Thymus (tissue), 11 donors: ENCODE measurements at regions not wholly inside any gene's neighbourhood (a gene's known extent, or its start where the extent isn't known, plus 50 kb on each side); places are given as distances from the start of the nearest gene placed in this dataset.

Source experiments
- DNase-seq, 9 donors: peaks; one replicate each; pipeline ENCODE4 v3.0.0-alpha.2; 2013; ENCODE audit warnings: low spot score in 9 of 9, low read depth in 6 of 9, missing footprints in 1 of 9
- H3K27ac ChIP-seq, 2 donors: one replicate each; pipeline ENCODE4 v1.5.1; 2013; ENCODE audit warnings: control low read depth in 1 of 2, low read depth in 1 of 2, low read length in 1 of 2, mild to moderate bottlenecking in 1 of 2, moderate library complexity in 1 of 2
- H3K27me3 ChIP-seq, 2 donors: one replicate each; pipeline ENCODE4 v1.5.1; 2013; ENCODE audit warnings: low read length in 1 of 2; ENCODE audit not compliant: control insufficient read depth in 2 of 2, insufficient read depth in 1 of 2
- H3K36me3 ChIP-seq, 2 donors: one replicate each; pipeline ENCODE4 v1.5.1; 2013; ENCODE audit warnings: low read length in 1 of 2, mild to moderate bottlenecking in 1 of 2, moderate library complexity in 1 of 2; ENCODE audit not compliant: control insufficient read depth in 2 of 2, insufficient read depth in 2 of 2
- H3K4me1 ChIP-seq, 2 donors: one replicate each; pipeline ENCODE4 v1.5.1; 2013; ENCODE audit warnings: low read length in 2 of 2; ENCODE audit not compliant: control insufficient read depth in 2 of 2, insufficient read depth in 2 of 2
- H3K4me3 ChIP-seq, 2 donors: one replicate each; pipeline ENCODE4 v1.5.1; 2013; ENCODE audit warnings: low read length in 2 of 2, control low read depth in 1 of 2, mild to moderate bottlenecking in 1 of 2
- H3K9me3 ChIP-seq, 2 donors: one replicate each; pipeline ENCODE4 v1.5.1; 2013; ENCODE audit warnings: low read length in 1 of 2, mild to moderate bottlenecking in 1 of 2; ENCODE audit not compliant: control insufficient read depth in 2 of 2, insufficient read depth in 1 of 2
- WGBS: extraction: QIAGEN DNeasy Blood & Tissue Kit; methylation state at CpG from one replicate; pipeline ENCODE4 v1.1.7; 2013; 5-methylcytosine and 5-hydroxymethylcytosine counted together
- donor health status: healthy.

DNA sequence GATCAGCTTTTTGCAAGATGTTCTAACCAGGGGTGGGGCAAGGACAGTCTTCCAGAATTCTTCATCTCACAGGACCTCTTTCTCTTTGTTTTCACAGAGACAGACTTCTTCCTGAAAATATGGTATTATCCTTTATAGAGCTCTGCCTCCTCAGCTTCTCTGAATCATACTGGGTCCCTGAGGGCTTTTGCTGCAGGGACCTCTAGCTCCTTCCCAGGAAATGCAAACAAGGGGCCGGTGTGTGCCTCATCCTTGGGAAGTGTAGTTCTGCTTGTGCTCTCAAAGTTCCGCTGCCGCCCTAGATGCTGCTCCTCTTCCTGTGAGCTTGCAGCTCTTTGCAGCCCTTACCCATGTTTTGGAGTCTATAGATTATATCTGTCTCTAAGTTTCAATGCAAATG, 99.5 kb upstream of the NPAS2 start:
- Histone ChIP-seq H3K4me1 (no peaks in the 10 kb centered on the region), H3K27me3 (no peaks in the 10 kb centered on the region), H3K9me3 (no peaks in the 10 kb centered on the region), H3K36me3 (no peaks in the 10 kb centered on the region), H3K27ac (no peak overlapping the region), H3K4me3 (no peak overlapping the region)
- no peak for DNase-seq
- 71% methylated on average over 3 of the region's 3 CpGs for WGBS

- H3K4me3 ChIP-seq = no peak overlapping the region
- H3K27ac ChIP-seq = no peak overlapping the region
- H3K4me1 ChIP-seq = no peaks in the 10 kb centered on the region
- DNase-seq = no peak
- WGBS = 90% methylated on average over 5 of the region's 5 CpGs
- no peaks in the 10 kb centered on the region for H3K27me3 ChIP-seq
- no peaks in the 10 kb centered on the region for H3K9me3 ChIP-seq
- H3K36me3 ChIP-seq = no peaks in the 10 kb centered on the region
These were observed 98.2 kb upstream of the NPAS2 start for GRCh38 chr2:100721693-100722092.

DNA sequence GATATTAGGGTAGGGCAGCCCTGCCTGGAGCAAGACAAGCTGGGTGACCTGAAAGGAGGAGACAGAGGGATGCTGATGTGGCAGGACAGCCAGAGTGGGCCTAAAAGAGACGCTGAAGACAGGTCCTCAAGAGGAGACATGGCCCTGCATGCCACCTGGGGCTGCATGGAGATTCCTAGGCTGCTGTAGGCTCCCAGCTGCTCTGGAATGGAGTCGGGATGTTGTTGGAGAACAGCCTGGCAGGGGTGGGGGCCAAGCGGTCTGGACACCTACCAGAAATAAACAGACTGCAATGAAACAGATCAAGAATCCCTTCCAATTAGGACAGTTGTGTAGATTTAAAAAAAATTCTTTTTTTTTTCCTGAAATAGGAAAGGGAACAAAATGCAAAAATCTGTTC, 97.8 kb upstream of the NPAS2 start:
- Histone ChIP-seq H3K4me3 (no peak overlapping the region), H3K27me3 (no peaks in the 10 kb centered on the region), H3K4me1 (no peaks in the 10 kb centered on the region), H3K36me3 (no peaks in the 10 kb centered on the region), H3K27ac (no peak overlapping the region), H3K9me3 (no peaks in the 10 kb centered on the region)
- no peak for DNase-seq
- WGBS = 97% methylated on average over 3 of the region's 3 CpGs

- no peaks in the 10 kb centered on the region for H3K27me3 ChIP-seq
- 62% methylated on average over 2 of the region's 2 CpGs for WGBS
- no peak overlapping the region for H3K4me3 ChIP-seq
- no peaks in the 10 kb centered on the region for H3K4me1 ChIP-seq
- H3K9me3 ChIP-seq = no peaks in the 10 kb centered on the region
- no peaks in the 10 kb centered on the region for H3K36me3 ChIP-seq
- no peak overlapping the region for H3K27ac ChIP-seq
- DNase-seq = no peak
These were observed 93.1 kb upstream of the NPAS2 start for GRCh38 chr2:100726866-100727265.

GRCh38 chr2:100730290-100730868, 89.6 kb upstream of the NPAS2 start:
- H3K4me3 ChIP-seq = no peak overlapping the region
- H3K4me1 ChIP-seq = no peaks in the 10 kb centered on the region
- H3K36me3 ChIP-seq = no peaks in the 10 kb centered on the region
- H3K27me3 ChIP-seq = no peaks in the 10 kb centered on the region
- peak in 8 of 9 donors; percentile 22 to 72 (median 28) for DNase-seq
- no peaks in the 10 kb centered on the region for H3K9me3 ChIP-seq
- no peak overlapping the region for H3K27ac ChIP-seq
- 77% methylated on average over 6 of the region's 6 CpGs for WGBS

GRCh38 chr2:100731535-100731981, 88.4 kb upstream of the NPAS2 start:
- Histone ChIP-seq H3K9me3 (no peaks in the 10 kb centered on the region), H3K4me1 (no peaks in the 10 kb centered on the region), H3K27ac (no peak overlapping the region), H3K27me3 (no peaks in the 10 kb centered on the region), H3K4me3 (no peak overlapping the region), H3K36me3 (no peaks in the 10 kb centered on the region)
- DNase-seq = no peak
- WGBS = 97% methylated on average over 3 of the region's 3 CpGs

DNA sequence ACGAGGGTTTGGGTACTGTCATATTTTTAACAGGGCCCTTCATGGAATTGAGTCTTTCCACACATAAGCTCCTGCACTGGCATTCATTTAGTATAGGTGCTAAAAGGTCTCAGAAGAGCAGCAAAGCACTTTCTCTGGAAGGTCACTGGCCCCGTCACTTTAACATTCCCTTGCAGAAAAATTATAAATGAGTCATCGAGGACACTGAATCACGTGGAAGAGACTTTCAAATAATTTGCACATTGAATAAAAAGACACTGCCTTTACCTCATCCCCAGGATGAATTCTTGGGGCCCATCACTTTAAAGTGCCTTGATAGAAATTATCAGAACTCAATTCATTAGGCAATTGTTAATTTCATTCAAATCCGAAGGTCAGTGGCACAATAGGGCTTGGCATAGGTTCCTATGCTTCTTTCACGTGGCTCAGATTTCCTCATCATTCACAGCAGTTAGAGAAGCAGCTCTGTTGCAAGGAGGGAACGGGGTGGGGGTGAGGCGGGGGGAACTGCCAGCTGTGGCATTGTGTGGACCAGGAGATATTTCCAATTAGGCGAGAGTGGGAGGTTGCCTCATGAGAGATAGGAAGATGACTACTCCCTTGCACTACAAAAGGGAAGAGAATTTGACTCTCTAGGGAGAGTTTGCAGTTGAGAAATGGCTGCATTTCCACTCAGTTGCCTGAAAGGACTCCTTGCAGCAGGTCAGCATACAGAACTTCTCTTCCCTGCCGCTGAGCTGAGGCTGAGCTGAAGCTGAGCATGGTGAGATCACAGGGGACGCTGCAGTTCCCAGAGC, 86.3 kb upstream of the NPAS2 start:
- DNase-seq = no peak
- H3K27ac ChIP-seq = no peak overlapping the region
- no peaks in the 10 kb centered on the region for H3K36me3 ChIP-seq
- no peaks in the 10 kb centered on the region for H3K4me1 ChIP-seq
- 69% methylated on average over 11 of the region's 11 CpGs for WGBS
- H3K4me3 ChIP-seq = no peak overlapping the region
- H3K27me3 ChIP-seq = no peaks in the 10 kb centered on the region
- H3K9me3 ChIP-seq = no peaks in the 10 kb centered on the region

DNA sequence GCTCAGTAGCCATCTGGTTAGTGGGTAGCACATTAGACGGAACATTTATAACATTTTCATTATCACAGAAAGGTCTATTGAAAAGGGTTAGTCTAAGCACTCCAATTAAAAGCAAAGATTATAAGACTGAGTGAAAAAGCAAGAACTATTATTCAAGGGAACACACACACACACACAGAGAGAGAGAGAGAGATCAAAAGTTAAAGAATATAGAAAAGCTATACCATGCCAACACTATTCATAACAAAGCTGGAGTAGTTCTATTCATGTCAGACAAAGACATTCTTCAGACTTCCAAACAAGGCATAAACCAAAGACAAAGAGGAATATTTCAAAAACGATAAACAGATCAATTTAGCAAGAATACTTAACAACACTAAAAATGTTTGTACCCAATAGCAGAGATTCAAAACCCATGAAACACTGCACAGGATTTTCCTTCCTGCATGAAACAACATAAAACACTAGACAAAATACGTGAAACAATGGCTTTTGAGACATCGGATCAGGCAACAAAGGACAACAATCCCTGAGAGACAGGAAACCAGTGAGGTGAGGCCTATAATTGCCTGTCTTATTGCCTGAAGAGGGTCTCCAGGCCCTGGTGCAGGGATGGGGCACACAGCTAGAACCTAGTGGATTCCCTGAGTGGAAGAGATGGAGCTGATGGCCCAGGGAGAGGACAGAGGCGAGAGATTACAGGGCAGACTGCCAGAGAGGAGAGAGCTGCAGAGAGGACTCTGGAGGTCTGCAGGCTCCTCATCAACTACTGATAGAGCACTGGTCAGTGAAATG, 83.6 kb upstream of the NPAS2 start:
- H3K27me3 ChIP-seq = no peaks in the 10 kb centered on the region
- no peak overlapping the region for H3K4me3 ChIP-seq
- no peaks in the 10 kb centered on the region for H3K36me3 ChIP-seq
- no peak overlapping the region for H3K27ac ChIP-seq
- DNase-seq = no peak
- H3K9me3 ChIP-seq = no peaks in the 10 kb centered on the region
- WGBS = 95% methylated on average over 5 of the region's 5 CpGs
- H3K4me1 ChIP-seq = no peaks in the 10 kb centered on the region
